ENCODE measurements at regions not wholly inside any gene's neighbourhood (a gene's known extent, or its start where the extent isn't known, plus 50 kb on each side); places are given as distances from the start of the nearest gene placed in this dataset.
"Not testable (repeated sequence)": the region's sequence is repeated elsewhere in the genome, so short reads cannot be mapped to it uniquely, and the experiment has no call there.

GRCh38 chr5:10886497-10886896 lies 125.5 kb upstream of the DAP start:
- TF ChIP-seq, protein P1, sequence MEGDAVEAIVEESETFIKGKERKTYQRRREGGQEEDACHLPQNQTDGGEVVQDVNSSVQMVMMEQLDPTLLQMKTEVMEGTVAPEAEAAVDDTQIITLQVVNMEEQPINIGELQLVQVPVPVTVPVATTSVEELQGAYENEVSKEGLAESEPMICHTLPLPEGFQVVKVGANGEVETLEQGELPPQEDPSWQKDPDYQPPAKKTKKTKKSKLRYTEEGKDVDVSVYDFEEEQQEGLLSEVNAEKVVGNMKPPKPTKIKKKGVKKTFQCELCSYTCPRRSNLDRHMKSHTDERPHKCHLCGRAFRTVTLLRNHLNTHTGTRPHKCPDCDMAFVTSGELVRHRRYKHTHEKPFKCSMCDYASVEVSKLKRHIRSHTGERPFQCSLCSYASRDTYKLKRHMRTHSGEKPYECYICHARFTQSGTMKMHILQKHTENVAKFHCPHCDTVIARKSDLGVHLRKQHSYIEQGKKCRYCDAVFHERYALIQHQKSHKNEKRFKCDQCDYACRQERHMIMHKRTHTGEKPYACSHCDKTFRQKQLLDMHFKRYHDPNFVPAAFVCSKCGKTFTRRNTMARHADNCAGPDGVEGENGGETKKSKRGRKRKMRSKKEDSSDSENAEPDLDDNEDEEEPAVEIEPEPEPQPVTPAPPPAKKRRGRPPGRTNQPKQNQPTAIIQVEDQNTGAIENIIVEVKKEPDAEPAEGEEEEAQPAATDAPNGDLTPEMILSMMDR (IDR thresholded peaks at IDR 0.05) = no peak
- TF ChIP-seq POLR2A (IDR thresholded peaks at IDR 0.05) (no peak), POLR2AphosphoS5 (IDR thresholded peaks at IDR 0.05) (no peak)
- WGBS = 93% methylated on average over 2 of the region's 2 CpGs
- Histone ChIP-seq H3K9me3 (no peaks in the 10 kb centered on the region), H3K36me3 (no peaks in the 10 kb centered on the region), H3K4me1 (replicated peaks) (no peaks in the 10 kb centered on the region), H3K27ac (no peak overlapping the region), H3K27me3 (replicated peaks; ENCODE audit: insufficient read depth) (no peaks in the 10 kb centered on the region), H3K4me3 (no peak overlapping the region)
- intact Hi-C loops (cut with DNase I) = no loop called here
- DNase-seq (ENCODE audit: low spot score) = no peak

DNA sequence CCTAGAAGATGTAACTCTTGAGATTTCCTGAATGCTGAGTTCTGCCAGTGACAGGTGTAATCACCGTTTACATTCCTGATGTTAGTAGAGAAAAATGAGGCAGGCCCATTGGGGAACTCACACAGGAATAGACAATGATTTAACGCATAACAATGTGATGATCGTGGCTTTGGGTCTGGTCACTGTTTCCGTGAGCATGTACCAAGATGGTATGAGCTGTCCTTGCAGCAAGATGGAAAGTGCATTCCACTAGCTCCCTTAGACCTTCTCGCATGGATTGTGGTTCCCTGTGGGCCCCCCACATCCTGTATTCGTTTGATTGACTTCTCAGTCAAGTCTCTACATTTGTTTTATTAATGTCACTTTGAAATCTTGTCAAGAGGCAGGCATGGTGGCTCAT lies 124.0 kb upstream of the DAP start:
- no peak for DNase-seq (ENCODE audit: low spot score)
- no peaks in the 10 kb centered on the region for H3K9me3 ChIP-seq
- no peaks in the 10 kb centered on the region for H3K36me3 ChIP-seq
- 88% methylated on average over 6 of the region's 6 CpGs for WGBS
- H3K4me3 ChIP-seq = no peak overlapping the region
- no peak overlapping the region for H3K27ac ChIP-seq
- H3K27me3 ChIP-seq (replicated peaks; ENCODE audit: insufficient read depth) = no peaks in the 10 kb centered on the region
- intact Hi-C loops (cut with DNase I) = no loop called here
- H3K4me1 ChIP-seq (replicated peaks) = no peaks in the 10 kb centered on the region
- TF ChIP-seq, protein P1 (IDR thresholded peaks at IDR 0.05) = no peak
- TF ChIP-seq POLR2AphosphoS5 (IDR thresholded peaks at IDR 0.05) (no peak), POLR2A (IDR thresholded peaks at IDR 0.05) (no peak)

DNA sequence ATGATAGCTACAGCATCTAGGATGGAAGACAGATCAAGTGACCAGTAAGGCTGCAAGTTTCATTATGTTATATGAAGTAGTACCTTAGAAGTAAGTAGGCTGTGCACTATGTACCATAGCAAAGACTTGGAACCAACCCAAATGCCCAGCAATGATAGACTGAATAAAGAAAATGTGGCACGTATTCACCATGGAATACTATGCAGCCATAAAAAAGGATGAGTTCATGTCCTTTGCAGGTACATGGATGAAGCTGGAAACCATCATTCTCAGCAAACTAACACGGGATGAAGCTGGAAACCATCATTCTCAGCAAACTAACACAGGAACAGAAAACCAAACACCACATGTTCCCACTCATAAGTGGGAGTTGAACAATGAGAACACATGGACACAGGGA lies 122.9 kb upstream of the DAP start:
- H3K27ac ChIP-seq; H3K4me1 ChIP-seq (replicated peaks); DNase-seq (ENCODE audit: low spot score); H3K9me3 ChIP-seq; intact Hi-C loops (cut with DNase I); H3K27me3 ChIP-seq (replicated peaks; ENCODE audit: insufficient read depth); H3K4me3 ChIP-seq; H3K36me3 ChIP-seq: not testable (repeated sequence)
- WGBS = 80% methylated on average over 2 of the region's 2 CpGs

DNA sequence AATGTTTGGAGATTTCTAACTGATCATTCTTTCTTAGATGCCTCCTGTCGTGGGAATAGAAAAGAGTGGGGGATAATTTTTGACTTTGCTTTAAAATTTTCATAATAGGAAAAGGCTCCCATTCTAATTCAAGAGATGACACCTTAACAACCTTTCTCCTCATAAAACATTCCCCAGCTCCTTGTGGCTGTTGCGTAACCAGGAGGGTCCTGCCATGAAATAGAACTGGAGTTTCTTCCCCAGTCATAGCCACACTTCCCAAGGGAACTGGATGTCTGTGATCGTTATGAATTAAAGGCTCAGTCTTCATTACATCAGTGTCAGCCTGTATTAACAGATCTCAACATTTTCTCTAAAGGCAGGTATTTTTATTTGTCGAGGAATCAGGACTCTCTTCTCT lies 119.9 kb upstream of the DAP start:
- Histone ChIP-seq H3K27ac (no peak overlapping the region), H3K27me3 (replicated peaks; ENCODE audit: insufficient read depth) (no peaks in the 10 kb centered on the region), H3K4me1 (replicated peaks) (no peaks in the 10 kb centered on the region), H3K36me3 (no peaks in the 10 kb centered on the region), H3K4me3 (no peak overlapping the region), H3K9me3 (no peaks in the 10 kb centered on the region)
- WGBS = 44% methylated on average over 4 of the region's 4 CpGs
- TF ChIP-seq, protein P1 (IDR thresholded peaks at IDR 0.05) = no peak
- no peak for TF ChIP-seq POLR2AphosphoS5 (IDR thresholded peaks at IDR 0.05)
- no peak for TF ChIP-seq POLR2A (IDR thresholded peaks at IDR 0.05)
- intact Hi-C loops (cut with DNase I) = no loop called here
- DNase-seq (ENCODE audit: low spot score) = no peak

DNA sequence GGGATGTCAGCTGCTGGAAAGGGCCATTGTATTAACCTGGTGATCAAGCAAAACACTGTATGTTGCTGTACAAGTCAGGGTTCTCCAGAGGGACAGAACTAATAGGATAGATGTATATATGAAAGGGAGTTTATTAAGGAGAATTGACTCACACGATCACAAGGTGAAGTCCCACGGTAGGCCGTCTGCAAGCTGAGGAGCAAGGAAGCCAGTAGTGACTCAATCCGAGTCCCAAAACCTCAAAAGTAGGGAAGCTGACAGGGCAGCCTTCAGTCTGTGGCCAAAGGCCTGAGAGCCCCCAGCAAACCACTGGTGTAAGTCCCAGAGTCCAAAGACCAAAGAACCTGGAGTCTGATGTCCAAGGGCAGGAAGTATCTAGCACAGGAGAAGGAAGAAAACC lies 116.0 kb upstream of the DAP start:
- H3K27ac ChIP-seq; H3K27me3 ChIP-seq (replicated peaks; ENCODE audit: insufficient read depth); intact Hi-C loops (cut with DNase I); H3K4me1 ChIP-seq (replicated peaks); H3K4me3 ChIP-seq; H3K36me3 ChIP-seq; H3K9me3 ChIP-seq; DNase-seq (ENCODE audit: low spot score): not testable (repeated sequence)
- 89% methylated on average over 4 of the region's 4 CpGs for WGBS

- intact Hi-C loops (cut with DNase I) = no loop called here
- Histone ChIP-seq H3K4me1 (replicated peaks) (no peaks in the 10 kb centered on the region), H3K27me3 (replicated peaks; ENCODE audit: insufficient read depth) (no peaks in the 10 kb centered on the region), H3K36me3 (no peaks in the 10 kb centered on the region), H3K4me3 (no peak overlapping the region), H3K27ac (no peak overlapping the region), H3K9me3 (no peaks in the 10 kb centered on the region)
- 39% methylated on average over 9 of the region's 9 CpGs for whole genome bisulfite sequencing
- no peak for TF ChIP-seq POLR2A (IDR thresholded peaks at IDR 0.05)
- TF ChIP-seq POLR2AphosphoS5 (IDR thresholded peaks at IDR 0.05) = no peak
- TF ChIP-seq, protein P1 (IDR thresholded peaks at IDR 0.05) = no peak
- DNase-seq (ENCODE audit: low spot score) = no peak
Observed at GRCh38 chr5:10876006-10876744, 115.1 kb upstream of the DAP start.

Measured in prostate gland (tissue), 2 donors.